Fibroblast of lung (primary cell): ENCODE measurements at regions not wholly inside any gene's neighbourhood (a gene's known extent, or its start where the extent isn't known, plus 50 kb on each side); places are given as distances from the start of the nearest gene placed in this dataset.
A peak's percentile ranks its signal among the peaks of the same experiment; 100 is the strongest.

ENCODE experiments used
- DNase-seq, 2 donors: peaks; one replicate each; pipeline versions ENCODE4 v3.0.0 to v3.0.0-alpha.2; 2010; ENCODE audit warnings: low read depth in 2 of 2
- H2AFZ ChIP-seq: 2 replicates; pipeline ENCODE4 v1.5.1; 2012; ENCODE audit warnings: low read length, control low read depth, inconsistent platforms
- H3K27ac ChIP-seq: 2 replicates; pipeline ENCODE4 v1.5.1; 2011; ENCODE audit warnings: low read length, control low read depth; ENCODE audit not compliant: insufficient read depth
- H3K27me3 ChIP-seq: 2 replicates; pipeline ENCODE4 v1.5.1; 2011; ENCODE audit warnings: mild to moderate bottlenecking, low read length; ENCODE audit not compliant: control insufficient read depth, insufficient read depth
- H3K36me3 ChIP-seq: 2 replicates; pipeline ENCODE4 v1.5.1; 2011; ENCODE audit warnings: low read length; ENCODE audit not compliant: control insufficient read depth, insufficient read depth
- H3K4me1 ChIP-seq: 2 replicates; pipeline ENCODE4 v1.5.1; 2011; ENCODE audit warnings: low read length; ENCODE audit not compliant: control insufficient read depth, insufficient read depth; ENCODE audit errors: extremely low read depth
- H3K4me2 ChIP-seq: 2 replicates; pipeline ENCODE4 v1.5.1; 2011; ENCODE audit warnings: low read length, control low read depth; ENCODE audit not compliant: insufficient read depth; ENCODE audit errors: extremely low read depth
- H3K4me3 ChIP-seq, 4 experiments: fragments of 200-600 bp in 1 of 4; sonication (generic) in 1 of 4; replicated peaks in 1 of 4; 2 replicates each; pipeline ENCODE4 v1.5.1; 2011 to 2016; ENCODE audit warnings: low read length in 4 of 4, low read depth in 3 of 4, mild to moderate bottlenecking in 3 of 4, control low read depth in 2 of 4, inconsistent platforms in 1 of 4, mixed read lengths in 1 of 4; ENCODE audit not compliant: insufficient read depth in 1 of 4; ENCODE audit errors: control extremely low read depth in 1 of 4
- H3K79me2 ChIP-seq: 2 replicates; pipeline ENCODE4 v1.5.1; 2012; ENCODE audit warnings: mild to moderate bottlenecking, low read length, inconsistent platforms; ENCODE audit not compliant: control insufficient read depth, insufficient read depth
- H3K9ac ChIP-seq: 2 replicates; pipeline ENCODE4 v1.5.1; 2011; ENCODE audit warnings: mild to moderate bottlenecking, low read length, control low read depth; ENCODE audit not compliant: insufficient read depth
- H3K9me3 ChIP-seq: 2 replicates; pipeline ENCODE4 v1.5.1; 2012; ENCODE audit warnings: low read depth, low read length; ENCODE audit not compliant: control insufficient read depth, insufficient read depth
- H4K20me1 ChIP-seq: 2 replicates; pipeline ENCODE4 v1.5.1; 2011; ENCODE audit warnings: low read length; ENCODE audit not compliant: control insufficient read depth, insufficient read depth; ENCODE audit errors: extremely low read depth
- EZH2 ChIP-seq: IDR thresholded peaks from 2 replicates; pipeline ENCODE4 v1.5.1; 2012; ENCODE audit warnings: low read length, control low read depth, mild to moderate bottlenecking; ENCODE audit errors: missing control alignments
- TF ChIP-seq, protein P1 (sequence below), 2 donors: IDR thresholded peaks in 1 of 2; conservative IDR thresholded peaks in 1 of 2; 1 replicate in 1 of 2; 2 replicates in 1 of 2; pipeline ENCODE4 v1.5.1; 2011 to 2012; ENCODE audit warnings: low read length in 2 of 2, control low read depth in 1 of 2, inconsistent platforms in 1 of 2, low read depth in 1 of 2, mild to moderate bottlenecking in 1 of 2

GRCh38 chr12:92621833-92622232, 81.0 kb upstream of the PLEKHG7 start:
- Histone ChIP-seq H3K9ac (no peak overlapping the region), H3K4me1 (no peaks in the 10 kb centered on the region), H3K79me2 (no peaks in the 10 kb centered on the region), H4K20me1 (no peaks in the 10 kb centered on the region), H3K9me3 (no peaks in the 10 kb centered on the region), H3K27me3 (no peaks in the 10 kb centered on the region), H3K36me3 (no peaks in the 10 kb centered on the region), H2AFZ (no peak overlapping the region), H3K27ac (no peak overlapping the region), H3K4me3 (no peak overlapping the region), H3K4me2 (no peak overlapping the region)
- no peak for DNase-seq
- TF ChIP-seq EZH2 = no peak
- TF ChIP-seq, protein P1, sequence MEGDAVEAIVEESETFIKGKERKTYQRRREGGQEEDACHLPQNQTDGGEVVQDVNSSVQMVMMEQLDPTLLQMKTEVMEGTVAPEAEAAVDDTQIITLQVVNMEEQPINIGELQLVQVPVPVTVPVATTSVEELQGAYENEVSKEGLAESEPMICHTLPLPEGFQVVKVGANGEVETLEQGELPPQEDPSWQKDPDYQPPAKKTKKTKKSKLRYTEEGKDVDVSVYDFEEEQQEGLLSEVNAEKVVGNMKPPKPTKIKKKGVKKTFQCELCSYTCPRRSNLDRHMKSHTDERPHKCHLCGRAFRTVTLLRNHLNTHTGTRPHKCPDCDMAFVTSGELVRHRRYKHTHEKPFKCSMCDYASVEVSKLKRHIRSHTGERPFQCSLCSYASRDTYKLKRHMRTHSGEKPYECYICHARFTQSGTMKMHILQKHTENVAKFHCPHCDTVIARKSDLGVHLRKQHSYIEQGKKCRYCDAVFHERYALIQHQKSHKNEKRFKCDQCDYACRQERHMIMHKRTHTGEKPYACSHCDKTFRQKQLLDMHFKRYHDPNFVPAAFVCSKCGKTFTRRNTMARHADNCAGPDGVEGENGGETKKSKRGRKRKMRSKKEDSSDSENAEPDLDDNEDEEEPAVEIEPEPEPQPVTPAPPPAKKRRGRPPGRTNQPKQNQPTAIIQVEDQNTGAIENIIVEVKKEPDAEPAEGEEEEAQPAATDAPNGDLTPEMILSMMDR (conservative IDR thresholded peaks at IDR 0.05 in 1 of 2, IDR thresholded peaks at IDR 0.05 in 1 of 2; ENCODE audit: low read depth in 1 of 2, low read length in 2 of 2) = no peak

DNA sequence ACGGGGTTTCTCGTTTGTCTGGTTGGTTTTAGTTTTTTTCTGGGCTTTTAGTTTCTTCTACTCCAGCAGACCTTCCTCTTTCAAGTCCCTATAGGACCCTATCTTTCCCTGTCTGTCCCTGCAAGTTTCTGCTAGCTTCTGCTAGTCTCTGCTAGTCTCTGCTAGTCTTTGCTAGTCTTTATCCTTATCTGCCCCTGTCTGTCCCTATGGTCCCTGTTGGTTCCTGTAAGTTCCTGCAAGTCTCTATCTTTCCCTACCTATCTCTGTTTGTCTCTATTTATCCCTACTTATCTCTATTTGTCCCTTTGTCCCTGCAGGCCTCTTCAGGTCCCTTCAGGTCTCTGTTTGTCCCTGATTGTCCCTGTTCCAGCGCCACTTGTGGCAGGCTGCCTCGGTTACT, 81.5 kb upstream of the PLEKHG7 start:
- TF ChIP-seq, protein P1 (conservative IDR thresholded peaks at IDR 0.05 in 1 of 2, IDR thresholded peaks at IDR 0.05 in 1 of 2; ENCODE audit: low read depth in 1 of 2, low read length in 2 of 2) = no peak
- no peak for TF ChIP-seq EZH2
- Histone ChIP-seq H3K4me2 (no peak overlapping the region), H3K36me3 (no peaks in the 10 kb centered on the region), H3K27me3 (no peaks in the 10 kb centered on the region), H2AFZ (no peak overlapping the region), H3K79me2 (no peaks in the 10 kb centered on the region), H3K4me3 (no peak overlapping the region), H3K4me1 (no peaks in the 10 kb centered on the region), H3K9ac (no peak overlapping the region), H3K9me3 (no peaks in the 10 kb centered on the region), H4K20me1 (no peaks in the 10 kb centered on the region), H3K27ac (no peak overlapping the region)
- no peak for DNase-seq

DNA sequence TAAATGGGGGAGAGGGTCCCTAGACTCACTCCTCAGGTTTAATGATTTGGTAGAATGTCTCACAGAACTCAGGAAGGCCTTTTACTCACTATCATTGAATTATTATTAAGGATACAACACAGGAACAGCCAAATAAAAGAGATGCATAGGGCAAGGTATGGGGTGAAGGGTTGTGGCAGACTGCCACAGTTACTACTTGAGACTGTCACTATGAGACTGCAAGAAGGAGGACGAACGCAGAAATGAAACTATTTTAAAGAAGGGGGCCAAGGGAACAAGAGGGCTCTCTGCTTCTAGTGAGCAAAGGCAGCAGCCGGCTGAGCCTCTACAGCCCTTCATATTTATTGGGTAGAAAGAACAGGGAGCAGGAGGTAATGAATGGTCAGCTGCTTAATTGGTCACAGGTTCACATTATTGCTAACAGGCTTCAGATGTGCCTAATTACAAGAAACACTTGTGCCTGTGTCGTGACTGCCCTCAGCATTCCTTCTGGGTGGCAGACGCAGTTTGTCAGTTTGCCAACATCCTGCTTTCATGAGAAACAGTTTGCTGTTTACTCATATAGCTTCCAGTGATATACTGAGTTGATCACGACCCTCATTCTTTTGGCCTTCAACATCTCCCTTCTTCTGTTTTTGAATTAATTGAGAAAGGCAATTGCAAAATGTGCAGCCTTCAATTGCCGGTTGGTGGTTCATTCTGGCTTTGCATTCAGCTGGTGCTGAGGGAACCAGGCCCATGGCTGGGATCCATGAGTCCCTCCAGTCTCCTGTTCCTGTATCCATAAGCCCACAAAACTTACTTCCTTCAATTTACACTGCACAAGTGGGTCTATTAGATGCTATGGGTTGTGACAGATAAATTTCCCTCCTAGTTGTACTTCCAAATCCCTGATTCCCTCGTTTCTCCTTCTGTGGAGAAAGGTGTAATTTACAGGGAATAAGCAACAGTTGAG, 82.8 kb upstream of the PLEKHG7 start:
- no peak overlapping the region for H3K27ac ChIP-seq

More for the DNA sequence above, 82.8 kb upstream of the PLEKHG7 start:
- H3K36me3 ChIP-seq = no peaks in the 10 kb centered on the region
- no peaks in the 10 kb centered on the region for H3K79me2 ChIP-seq
- H3K27me3 ChIP-seq = no peaks in the 10 kb centered on the region
- no peaks in the 10 kb centered on the region for H3K9me3 ChIP-seq
- TF ChIP-seq EZH2 = no peak
- TF ChIP-seq, protein P1 (conservative IDR thresholded peaks at IDR 0.05 in 1 of 2, IDR thresholded peaks at IDR 0.05 in 1 of 2; ENCODE audit: low read depth in 1 of 2, low read length in 2 of 2) = no peak
- H3K9ac ChIP-seq = no peak overlapping the region
- no peaks in the 10 kb centered on the region for H3K4me1 ChIP-seq
- H2AFZ ChIP-seq = no peak overlapping the region
- DNase-seq = peak in 1 of 2 donors; percentile 41
- no peak overlapping the region for H3K4me2 ChIP-seq
- no peak overlapping the region for H3K4me3 ChIP-seq
- H4K20me1 ChIP-seq = no peaks in the 10 kb centered on the region
